ENCODE measurements at regions not wholly inside any gene's neighbourhood (a gene's known extent, or its start where the extent isn't known, plus 50 kb on each side); places are given as distances from the start of the nearest gene placed in this dataset.

- no peak for DNase-seq
These were observed 160.0 kb downstream of the MRM1 start for GRCh38 chr17:36761203-36761950.

GRCh38 chr17:36765436-36766043, 164.2 kb downstream of the MRM1 start:
- DNase-seq: no peak

- DNase-seq: no peak
These were observed 167.0 kb downstream of the MRM1 start for GRCh38 chr17:36768394-36768793.

GRCh38 chr17:36773039-36773438, 164.2 kb upstream of the LHX1 start:
- no peak for DNase-seq

GRCh38 chr17:36777118-36777517, 160.2 kb upstream of the LHX1 start:
- no peak for DNase-seq

- no peak for DNase-seq
These were observed 158.8 kb upstream of the LHX1 start for GRCh38 chr17:36778448-36778847.

GRCh38 chr17:36779550-36779949, 157.7 kb upstream of the LHX1 start:
- no peak for DNase-seq

GRCh38 chr17:36784633-36785032, 152.6 kb upstream of the LHX1 start:
- DNase-seq: no peak

GRCh38 chr17:36786867-36787266, 150.4 kb upstream of the LHX1 start:
- DNase-seq: no peak

- DNase-seq: no peak
These were observed 145.9 kb upstream of the LHX1 start for GRCh38 chr17:36791150-36791941.

- DNase-seq: no peak
These were observed 145.3 kb upstream of the LHX1 start for GRCh38 chr17:36791942-36792475.

- DNase-seq: no peak
These were observed 144.4 kb upstream of the LHX1 start for GRCh38 chr17:36792849-36793248.

- no peak for DNase-seq
These were observed 143.3 kb upstream of the LHX1 start for GRCh38 chr17:36793976-36794375.

- no peak for DNase-seq
These were observed 129.6 kb upstream of the LHX1 start for GRCh38 chr17:36807496-36808179.

- DNase-seq: no peak
These were observed 129.1 kb upstream of the LHX1 start for GRCh38 chr17:36808180-36808661.

- DNase-seq: no peak
These were observed 124.5 kb upstream of the LHX1 start for GRCh38 chr17:36812762-36813161.

GRCh38 chr17:36813357-36813756, 123.9 kb upstream of the LHX1 start:
- DNase-seq: no peak

- DNase-seq: no peak
These were observed 123.2 kb upstream of the LHX1 start for GRCh38 chr17:36813957-36814563.

GRCh38 chr17:36814958-36815357, 122.3 kb upstream of the LHX1 start:
- DNase-seq: no peak

- DNase-seq: no peak
These were observed 120.9 kb upstream of the LHX1 start for GRCh38 chr17:36816214-36816906.

GRCh38 chr17:36816907-36817288, 120.4 kb upstream of the LHX1 start:
- DNase-seq: no peak

Data from NCI-H1417 treated with DMSO at 0.1 percent for 48 hours (cell line).